Heart left ventricle (tissue), 16 donors: ENCODE measurements at regions not wholly inside any gene's neighbourhood (a gene's known extent, or its start where the extent isn't known, plus 50 kb on each side); places are given as distances from the start of the nearest gene placed in this dataset.

Experiments
- ATAC-seq, 4 donors: fragments of 200-7000 bp; cut with Tn5 transposase; one replicate each; pipeline ENCODE4 v1.9.1; 2020 to 2022; ENCODE audit warnings: moderate library complexity in 4 of 4, mild to moderate bottlenecking in 3 of 4, moderate number of reproducible peaks in 1 of 4
- DNase-seq, 5 donors: peaks; one replicate each; pipeline ENCODE4 v3.0.0-alpha.2; 2020
- H3K27ac ChIP-seq, 12 donors: fragments of 200-600 bp; sonication (generic) in 4 of 12; one replicate each; pipeline versions ENCODE4 v1.5.0 to v1.8.0; 2016 to 2022; ENCODE audit warnings: mild to moderate bottlenecking in 2 of 12
- H3K27me3 ChIP-seq, 9 donors: fragments of 200-600 bp; sonication (generic) in 2 of 9; one replicate each; pipeline versions ENCODE4 v1.5.1 to v1.8.0; 2016 to 2022; ENCODE audit warnings: mild to moderate bottlenecking in 3 of 9
- H3K36me3 ChIP-seq, 9 donors: fragments of 200-600 bp; sonication (generic) in 2 of 9; one replicate each; pipeline versions ENCODE4 v1.5.0 to v1.8.0; 2018 to 2022; ENCODE audit warnings: mild to moderate bottlenecking in 2 of 9
- H3K4me1 ChIP-seq, 12 donors: fragments of 200-600 bp; sonication (generic) in 4 of 12; one replicate each; pipeline versions ENCODE4 v1.5.0 to v1.8.0; 2016 to 2022; ENCODE audit warnings: mild to moderate bottlenecking in 3 of 12
- H3K4me3 ChIP-seq, 12 donors: fragments of 200-600 bp; sonication (generic) in 4 of 12; one replicate each; pipeline versions ENCODE4 v1.5.0 to v1.8.0; 2017 to 2022; ENCODE audit warnings: mild to moderate bottlenecking in 9 of 12, moderate library complexity in 4 of 12
- H3K9me3 ChIP-seq, 12 donors: fragments of 200-600 bp; sonication (generic) in 4 of 12; one replicate each; pipeline versions ENCODE4 v1.5.0 to v1.8.0; 2016 to 2022; ENCODE audit warnings: mild to moderate bottlenecking in 1 of 12
- CTCF ChIP-seq, 12 donors: fragments of 200-600 bp; sonication (generic) in 4 of 12; IDR thresholded peaks; one replicate each; pipeline versions ENCODE4 v1.5.0 to v1.8.0; 2018 to 2022; ENCODE audit warnings: antibody characterized with exemption in 12 of 12, mild to moderate bottlenecking in 5 of 12
- POLR2A ChIP-seq, 2 donors: fragments of 450-650 bp; IDR thresholded peaks; one replicate each; pipeline ENCODE4 v1.6.1; 2017; ENCODE audit warnings: antibody characterized with exemption in 2 of 2, mild to moderate bottlenecking in 2 of 2, moderate library complexity in 2 of 2
- WGBS, 4 donors: extraction: QIAGEN DNeasy Blood & Tissue Kit in 2 of 4; methylation state at CpG; one replicate each; pipeline versions ENCODE4 v1.1.5 to v1.1.7; 2013 to 2018; 5-methylcytosine and 5-hydroxymethylcytosine counted together
- intact Hi-C, 10 donors: fragments of 100-400 bp; cut with DNase I; formaldehyde crosslinking; loops; one replicate each; pipeline versions ENCODE4 v1.11.1 to v1.14.2; 2022
- donor health status: ischemic (EF 13 %, LVEDD 7.1; RV severe dilation, severe dysfunction).
- donor health status: healthy with polysubstance abuse.
- donor health status: DM: no; HTN: yes; CAD: no.
- donor health status: DM: no; HTN: no; CAD: no.
- donor health status: ischemic (EF 25% LVEDD 6.9; RV normal size, moderate dysfunction).
- donor health status: ischemic (EF 25% LVEDD 5.7; RV mildly dilated, moderate dysfunction).
- donor health status: healthy.
- donor health status: DM: yes; HTN: yes; CAD: no.
- donor health status: ischemic (EF 35%, LVEDD 5.7; RV mildly dilated, moderate dysfunction).
- donor health status: nonischemic (EF 11% LVEDD 7.7; RV severe dilation, severe dysfunction).
- donor health status: DM: yes; HTN: yes; CAD: no.
- donor health status: PGD.
- donor health status: ischemic (EF 29% LVEDD 5.4; RV normal size, mild dysfunction).
- donor health status: nonischemic (EF 23%, LVEDD 6.1; RV moderate dilation, normal function).

GRCh38 chr5:169393907-169394306 is 93.0 kb upstream of the SLIT3 start:
- 60 to 71% (median 70%) methylated on average over 1 of the region's 1 CpG for WGBS, 4 donors
- ATAC-seq (no peak), DNase-seq (no peak)
- no peak overlapping the region for H3K4me3 ChIP-seq
- peaks cover 0 to 9% (median 0%) of the 10 kb centered on the region in 9 donors for H3K27me3 ChIP-seq
- no peak for TF ChIP-seq CTCF (IDR thresholded peaks at IDR 0.05)
- no peak for TF ChIP-seq POLR2A (IDR thresholded peaks at IDR 0.05)
- intact Hi-C loops = no loop called here
- no peaks in the 10 kb centered on the region for H3K4me1 ChIP-seq
- H3K27ac ChIP-seq = no peak overlapping the region
- H3K36me3 ChIP-seq = no peaks in the 10 kb centered on the region
- peaks cover 0 to 16% (median 5%) of the 10 kb centered on the region in 12 donors for H3K9me3 ChIP-seq

GRCh38 chr5:169390265-169390664 is 89.3 kb upstream of the SLIT3 start:
- TF ChIP-seq CTCF (IDR thresholded peaks at IDR 0.05) = no peak
- TF ChIP-seq POLR2A (IDR thresholded peaks at IDR 0.05) = no peak
- Histone ChIP-seq H3K9me3 (no peaks in the 10 kb centered on the region), H3K36me3 (no peaks in the 10 kb centered on the region), H3K4me3 (no peak overlapping the region), H3K27ac (no peak overlapping the region), H3K27me3 (peaks cover 0 to 9% (median 0%) of the 10 kb centered on the region in 9 donors), H3K4me1 (no peaks in the 10 kb centered on the region)
- ATAC-seq (no peak), DNase-seq (no peak)
- intact Hi-C loops = no loop called here

- Histone ChIP-seq H3K4me1 (no peaks in the 10 kb centered on the region), H3K9me3 (no peaks in the 10 kb centered on the region), H3K27me3 (peaks cover 0 to 16% (median 0%) of the 10 kb centered on the region in 9 donors), H3K4me3 (no peak overlapping the region), H3K36me3 (no peaks in the 10 kb centered on the region), H3K27ac (no peak overlapping the region)
- ATAC-seq (no peak), DNase-seq (no peak)
- TF ChIP-seq POLR2A (IDR thresholded peaks at IDR 0.05) = no peak
- no peak for TF ChIP-seq CTCF (IDR thresholded peaks at IDR 0.05)
- intact Hi-C loops = no loop called here
- WGBS, 4 donors = 83 to 89% (median 85%) methylated on average over 6 of the region's 6 CpGs
These were observed 88.4 kb upstream of the SLIT3 start for GRCh38 chr5:169389318-169389717.

- DNase-seq (no peak), ATAC-seq (no peak)
- intact Hi-C loops = no loop called here
- Histone ChIP-seq H3K27me3 (peaks cover 0 to 12% (median 0%) of the 10 kb centered on the region in 9 donors), H3K9me3 (peaks cover 0 to under 1% (median 0%) of the 10 kb centered on the region in 12 donors), H3K36me3 (no peaks in the 10 kb centered on the region), H3K27ac (no peak overlapping the region), H3K4me1 (no peaks in the 10 kb centered on the region), H3K4me3 (no peak overlapping the region)
- TF ChIP-seq CTCF (IDR thresholded peaks at IDR 0.05) (no peak), POLR2A (IDR thresholded peaks at IDR 0.05) (no peak)
These were observed 84.7 kb upstream of the SLIT3 start for GRCh38 chr5:169385636-169386035.
